HEK293T (cell line): ENCODE measurements at regions not wholly inside any gene's neighbourhood (a gene's known extent, or its start where the extent isn't known, plus 50 kb on each side); places are given as distances from the start of the nearest gene placed in this dataset.

Experiments used
- ARNT ChIP-seq: fragments of 450-650 bp; IDR thresholded peaks from 2 replicates; pipeline ENCODE4 v1.6.1; 2017; ENCODE audit warnings: mild to moderate bottlenecking
- ELF4 ChIP-seq: fragments of 450-650 bp; IDR thresholded peaks from 2 replicates; pipeline ENCODE4 v1.6.1; 2017; ENCODE audit warnings: antibody characterized with exemption
- L3MBTL2 ChIP-seq: fragments of 450-650 bp; conservative IDR thresholded peaks from 2 replicates; pipeline ENCODE4 v1.6.1; 2016; ENCODE audit warnings: mild to moderate bottlenecking
- LEF1 ChIP-seq: fragments of 450-650 bp; IDR thresholded peaks from 2 replicates; pipeline ENCODE4 v1.6.1; 2017; ENCODE audit warnings: mild to moderate bottlenecking, borderline replicate concordance
- PKNOX1 ChIP-seq: fragments of 450-650 bp; IDR thresholded peaks from 2 replicates; pipeline ENCODE4 v1.6.1; 2016
- SP1 ChIP-seq: fragments of 450-650 bp; IDR thresholded peaks from 2 replicates; pipeline ENCODE4 v1.6.1; 2017
- SUZ12 ChIP-seq: fragments of 450-650 bp; IDR thresholded peaks from 2 replicates; pipeline ENCODE4 v1.6.1; 2016; ENCODE audit warnings: mild to moderate bottlenecking
- TARDBP ChIP-seq: fragments of 450-650 bp; IDR thresholded peaks from 2 replicates; pipeline ENCODE4 v1.6.1; 2016
- ZNF384 ChIP-seq: fragments of 450-650 bp; IDR thresholded peaks from 2 replicates; pipeline ENCODE4 v1.6.1; 2016

- no peak for TF ChIP-seq SP1
- no peak for TF ChIP-seq ZNF384
- TF ChIP-seq ARNT: no peak
- TF ChIP-seq SUZ12: no peak
- no peak for TF ChIP-seq ELF4
- no peak for TF ChIP-seq PKNOX1
- no peak for TF ChIP-seq LEF1
- no peak for TF ChIP-seq TARDBP
- TF ChIP-seq L3MBTL2: no peak
Observed at GRCh38 chr9:73347123-73347522, 195.5 kb downstream of the ANXA1 start.
